HG02759 (cell line): ENCODE measurements at regions not wholly inside any gene's neighbourhood (a gene's known extent, or its start where the extent isn't known, plus 50 kb on each side); places are given as distances from the start of the nearest gene placed in this dataset.
"Not testable (repeated sequence)": the region's sequence is repeated elsewhere in the genome, so short reads cannot be mapped to it uniquely, and the experiment has no call there.

ENCODE experiments used
- ATAC-seq: cut with Tn5 transposase; IDR thresholded peaks from one replicate; pipeline ENCODE4 v1.9.1; 2021; ENCODE audit warnings: mild to moderate bottlenecking, moderate library complexity; ENCODE audit not compliant: unreplicated experiment

DNA sequence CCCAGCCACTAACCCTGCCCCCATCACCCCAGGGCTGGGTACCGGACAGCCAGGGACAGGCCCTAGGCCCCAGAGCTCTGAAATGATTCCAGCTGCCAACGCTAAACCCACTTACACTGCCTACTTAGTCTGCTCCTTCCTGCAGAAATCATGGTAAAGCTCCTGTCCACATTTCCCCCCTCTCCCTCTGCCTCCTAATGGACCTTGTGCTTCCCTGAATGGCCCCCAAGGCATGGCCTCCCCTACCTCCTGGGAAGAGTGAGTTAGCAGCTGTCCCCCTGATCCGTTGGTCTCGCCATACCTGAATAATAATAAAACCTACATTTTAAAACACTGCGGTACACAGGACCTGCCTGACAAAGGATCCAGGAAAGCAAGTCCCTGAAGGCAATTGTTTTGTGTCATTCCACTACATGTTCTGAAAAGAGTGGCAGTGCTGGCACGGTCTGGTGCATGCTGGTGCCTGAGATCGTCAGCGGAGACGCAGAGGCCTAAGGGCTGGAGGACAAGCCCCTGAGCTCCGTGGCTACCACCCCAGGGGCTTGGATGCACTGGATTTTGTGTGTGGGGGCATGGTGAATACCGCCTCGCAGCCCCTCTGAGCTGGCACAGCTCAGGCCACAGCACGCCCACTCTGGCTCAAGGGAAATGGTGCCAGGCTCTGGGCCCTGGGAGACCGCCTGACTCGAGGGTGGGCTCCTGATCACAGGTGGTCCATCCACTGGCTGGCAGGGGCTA is 186.3 kb downstream of the CTTN start:
- ATAC-seq, result no peak

DNA sequence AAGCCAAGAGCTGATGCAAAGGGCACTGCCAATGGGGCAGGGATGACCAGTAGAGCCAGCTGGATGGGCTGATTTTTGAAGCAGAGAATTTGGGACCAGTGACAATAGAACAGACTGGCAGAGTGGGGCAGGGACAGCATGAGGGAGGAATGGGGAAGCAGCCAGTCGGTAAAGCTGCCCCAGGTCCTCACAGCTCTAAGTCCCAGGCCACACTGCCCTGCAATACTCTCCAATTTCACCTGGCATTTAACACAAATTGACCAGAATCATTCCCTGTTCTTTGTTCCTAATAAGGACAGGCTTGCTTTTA is 186.9 kb downstream of the CTTN start:
- no peak for ATAC-seq

DNA sequence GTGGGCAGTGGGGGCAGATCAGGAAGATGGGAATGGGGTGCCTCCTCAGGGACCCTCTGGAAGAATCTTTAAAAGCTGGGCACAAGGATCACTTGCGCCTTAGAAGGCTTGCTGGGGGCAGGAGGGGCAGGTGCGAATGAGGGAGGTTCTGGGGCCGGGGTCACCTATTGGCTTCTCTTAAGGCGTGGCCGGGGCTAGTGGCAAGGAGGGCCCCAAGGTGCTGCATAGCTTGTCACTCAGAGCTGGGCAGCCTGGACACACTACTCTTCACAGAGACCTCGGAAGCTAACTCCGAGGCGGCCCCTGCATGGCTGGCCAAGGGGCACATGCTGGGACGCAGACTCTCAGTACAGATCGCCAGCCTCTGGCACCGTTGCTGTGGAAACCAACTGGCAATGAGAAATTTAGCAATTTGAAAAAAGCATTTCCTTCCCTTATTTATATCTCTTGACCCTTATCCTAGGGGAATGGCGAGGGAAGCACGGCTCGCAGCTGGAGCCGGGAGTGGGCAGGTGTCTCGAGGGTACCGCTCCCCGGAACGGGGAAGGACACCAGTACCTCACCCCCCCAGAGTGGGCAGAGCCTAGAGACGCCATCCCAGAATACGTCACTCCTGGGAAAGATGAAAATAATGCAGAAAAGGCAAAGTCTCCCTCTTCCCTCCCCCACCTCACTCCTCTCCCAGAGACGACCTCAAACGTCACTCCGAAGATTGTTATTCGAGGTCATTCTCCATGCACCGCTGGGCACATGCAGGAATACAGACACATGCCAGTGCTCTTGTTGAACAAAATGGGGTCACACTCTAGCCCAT is 188.1 kb downstream of the CTTN start:
- ATAC-seq, result no peak

DNA sequence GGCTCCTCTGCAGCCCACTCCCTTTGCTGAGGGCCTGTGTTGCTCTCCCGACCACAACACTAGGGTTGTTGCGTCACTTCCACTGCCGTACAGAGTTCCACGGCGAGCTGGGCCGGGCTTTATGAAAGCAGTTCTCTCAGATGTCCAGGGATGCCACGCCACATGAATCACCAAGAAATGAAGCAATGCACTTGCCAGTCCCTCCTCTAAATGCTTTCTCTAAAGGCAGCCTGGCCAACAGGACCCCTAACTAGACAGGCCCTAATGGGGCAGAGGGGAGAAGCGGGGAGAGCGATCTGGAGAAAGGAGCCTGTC is 188.7 kb downstream of the CTTN start:
- ATAC-seq, result no peak

DNA sequence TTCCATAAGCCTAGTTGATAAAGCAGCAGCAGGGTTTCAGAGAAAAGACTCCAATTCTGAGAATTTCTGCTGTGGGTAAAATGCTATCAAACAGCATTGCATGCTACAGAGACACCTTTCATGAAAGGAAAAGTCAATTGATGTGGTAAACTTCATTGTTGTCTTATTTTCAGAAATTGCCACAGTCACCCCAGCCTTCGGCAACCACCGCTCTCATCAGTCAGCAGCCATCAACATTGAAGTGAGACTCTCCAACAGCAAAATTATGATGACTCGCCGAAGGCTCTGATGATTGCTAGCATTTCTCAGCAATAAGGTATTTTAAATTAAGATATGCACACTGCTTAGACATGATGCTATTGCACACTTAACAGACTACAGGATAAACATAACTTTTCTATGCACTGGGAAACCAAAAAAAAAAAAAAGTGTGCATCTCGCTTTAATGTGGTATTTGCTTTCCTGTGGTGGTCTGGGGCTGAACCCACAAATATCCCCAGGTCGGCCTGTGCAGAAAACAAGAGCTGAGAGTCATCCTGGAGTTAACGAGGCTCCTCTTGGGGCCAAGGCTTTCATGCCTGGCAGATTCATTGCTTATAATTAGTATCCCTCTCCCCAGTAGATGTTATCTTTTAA is 192.1 kb downstream of the CTTN start:
- ATAC-seq, result no peak

DNA sequence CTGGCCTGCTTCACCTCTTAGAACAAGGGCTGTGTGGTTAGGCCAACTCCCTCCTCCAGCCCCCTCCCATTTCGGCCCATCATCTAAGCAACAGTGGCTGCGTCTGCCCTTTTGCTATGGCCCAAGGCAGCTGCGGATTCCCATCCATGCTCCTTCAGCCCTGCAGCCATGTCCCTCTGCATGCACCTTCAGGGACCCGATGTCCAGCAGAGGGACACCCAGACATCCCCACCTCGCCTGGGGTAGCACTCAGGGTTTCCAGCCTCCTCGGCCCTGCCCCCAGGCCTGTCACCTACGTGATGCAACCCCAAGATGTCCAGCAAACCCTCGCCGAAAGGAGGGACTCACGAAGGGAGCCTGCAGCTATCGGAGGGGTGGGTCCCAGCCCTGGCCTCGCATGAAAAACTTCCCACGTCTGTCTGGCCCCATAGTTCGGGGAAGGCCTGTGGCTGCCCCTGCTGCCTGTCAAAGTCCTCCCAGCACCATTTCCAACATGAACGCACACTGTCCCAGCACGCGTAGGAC is 194.4 kb downstream of the CTTN start:
- ATAC-seq, result no peak

DNA sequence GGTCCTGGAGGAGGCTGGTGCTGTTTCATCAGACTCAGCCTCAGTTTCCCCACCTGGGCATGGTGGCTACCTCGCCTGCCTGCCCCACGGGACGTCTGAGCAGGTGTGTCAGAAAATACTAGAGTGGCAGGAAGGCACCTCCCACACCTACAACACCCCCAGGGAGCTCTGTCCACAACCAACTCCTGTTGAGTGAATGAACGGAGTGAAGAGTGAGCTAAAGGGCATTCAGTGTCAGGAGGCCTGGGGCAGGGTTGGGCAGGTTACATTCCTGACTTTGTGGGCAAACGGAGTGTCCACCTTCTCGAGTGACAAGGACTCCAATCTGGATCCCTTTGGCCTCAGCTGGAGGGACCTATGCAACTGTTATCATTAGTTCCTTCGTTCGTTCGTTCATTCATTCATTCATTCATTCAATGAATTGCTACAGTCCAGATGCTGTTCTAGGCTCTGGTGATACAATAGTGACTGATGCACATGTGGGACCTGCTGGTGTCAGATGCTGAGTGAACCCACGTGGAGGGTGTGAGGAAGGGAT is 195.2 kb downstream of the CTTN start:
- no peak for ATAC-seq

DNA sequence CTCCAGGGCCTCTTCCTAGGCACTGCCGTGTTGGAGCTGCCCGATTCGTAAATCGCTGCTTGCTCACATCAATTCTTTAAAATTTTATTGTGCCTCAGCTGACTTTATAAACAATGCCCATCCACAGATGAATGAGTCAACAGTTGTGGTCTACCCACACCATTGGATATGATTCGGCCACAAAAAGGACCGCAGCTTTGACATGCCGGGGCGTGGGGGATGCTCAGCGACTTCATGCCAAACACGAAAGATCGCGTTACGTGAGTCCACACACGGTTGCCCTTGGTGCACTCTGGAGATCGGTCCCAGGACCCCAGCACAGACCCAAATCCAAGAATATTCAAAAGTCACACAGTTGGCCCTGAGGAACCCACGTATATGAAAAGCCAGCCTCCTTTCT is 195.7 kb downstream of the CTTN start:
- no peak for ATAC-seq

DNA sequence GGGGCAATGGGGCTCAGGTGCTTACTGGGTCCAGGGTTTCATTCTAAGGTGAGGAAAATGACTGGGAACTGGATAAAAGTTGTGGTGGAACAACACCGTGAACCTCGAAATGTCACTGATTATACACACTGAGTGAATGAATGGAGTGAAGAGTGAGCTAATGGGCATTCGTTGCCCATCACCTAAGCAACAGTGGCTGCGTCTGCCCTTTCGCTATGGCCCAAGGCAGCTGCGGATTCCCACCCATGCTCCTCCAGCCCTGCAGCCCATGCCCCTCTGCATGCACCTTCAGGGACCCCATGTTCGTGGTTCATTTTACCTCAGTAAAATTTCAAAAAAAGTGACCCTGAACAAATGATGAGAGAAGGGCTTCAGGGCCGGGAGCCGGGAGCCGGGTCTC is 196.3 kb downstream of the CTTN start:
- no peak for ATAC-seq

DNA sequence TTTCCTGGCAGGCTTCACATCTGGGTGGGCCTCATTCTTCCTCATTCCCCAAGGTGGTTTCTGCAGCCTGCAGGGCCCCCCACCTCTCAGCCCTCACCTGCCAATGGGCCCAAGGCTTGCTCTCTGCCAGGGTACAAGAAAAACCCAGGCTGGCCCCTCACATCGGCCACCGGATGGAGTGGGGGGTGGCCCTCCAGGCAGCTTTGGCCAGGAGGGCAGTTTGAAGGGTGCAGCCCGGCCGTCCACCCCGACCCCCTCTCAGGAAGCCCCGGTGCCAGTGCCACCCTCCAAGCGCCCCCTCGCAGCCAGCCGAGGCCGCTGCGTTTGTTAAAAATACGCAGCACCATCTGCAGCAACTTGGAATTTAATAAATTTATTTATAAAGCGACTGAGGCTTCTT is 196.7 kb downstream of the CTTN start:
- ATAC-seq, result no peak

DNA sequence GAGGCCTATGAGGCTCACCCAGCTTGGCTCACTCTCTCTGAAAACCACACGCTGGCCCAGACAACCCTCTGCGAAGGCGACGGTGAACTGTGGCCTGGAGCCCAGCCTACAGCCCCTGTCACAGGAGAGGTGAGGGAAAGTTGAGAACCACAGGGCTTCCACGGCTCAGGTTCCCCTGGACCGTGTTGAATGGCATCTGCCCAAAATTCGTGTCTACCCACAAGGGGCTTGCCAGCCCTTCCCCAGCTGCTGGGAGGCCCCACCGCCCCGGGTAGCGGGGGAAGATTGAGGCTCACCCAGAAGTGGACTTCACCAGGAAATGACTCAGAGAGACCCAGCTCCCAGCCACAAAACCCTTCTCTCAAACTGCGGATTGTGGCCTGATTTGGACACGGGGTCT is 197.1 kb downstream of the CTTN start:
- ATAC-seq, result no peak

DNA sequence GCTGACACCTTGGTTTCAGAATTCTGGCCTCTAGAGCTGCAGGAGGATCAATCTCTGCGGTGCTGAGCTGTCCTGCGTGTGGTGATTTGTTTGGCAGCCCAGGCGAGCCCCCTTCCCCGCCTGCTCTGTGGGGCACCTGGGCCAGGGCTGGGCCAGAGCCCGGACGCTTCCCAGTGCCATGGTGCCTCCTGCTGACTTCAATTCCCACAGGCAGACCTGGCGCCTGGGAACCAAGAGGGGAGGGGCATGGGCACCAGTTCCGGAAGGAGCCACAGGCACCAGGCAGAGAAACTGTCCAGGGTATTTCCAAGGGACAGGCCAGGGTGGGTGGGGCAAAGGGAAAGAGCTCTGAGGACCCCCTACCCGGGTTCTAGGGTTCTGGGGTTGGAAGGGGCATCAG is 197.8 kb downstream of the CTTN start:
- no peak for ATAC-seq

DNA sequence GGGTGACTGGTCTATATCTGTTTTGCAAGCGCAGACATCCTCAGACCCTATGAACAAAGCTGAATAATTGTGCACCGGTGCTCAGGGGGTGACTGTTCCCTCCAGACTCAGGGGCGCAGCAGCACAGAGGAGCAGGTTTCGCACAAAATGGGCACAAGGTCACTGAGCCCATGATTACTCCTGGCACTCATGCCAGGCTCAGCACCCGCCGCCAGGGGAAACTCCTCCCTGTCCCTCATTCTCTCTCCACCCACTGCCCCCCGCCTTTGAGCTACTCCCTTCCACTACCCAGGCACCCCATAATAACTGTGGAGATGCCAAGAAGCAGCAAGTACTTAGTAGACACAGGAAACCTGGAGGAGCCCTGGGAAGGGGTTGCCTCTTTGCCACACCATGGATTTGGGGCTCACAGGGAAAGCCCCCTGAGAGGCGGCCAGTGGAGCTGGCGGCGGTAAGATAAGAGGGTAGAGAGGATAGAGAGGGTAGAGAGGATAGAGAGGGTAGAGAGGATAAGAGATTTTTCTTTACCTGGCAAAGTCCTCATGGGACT is 198.8 kb downstream of the CTTN start:
- no peak for ATAC-seq

DNA sequence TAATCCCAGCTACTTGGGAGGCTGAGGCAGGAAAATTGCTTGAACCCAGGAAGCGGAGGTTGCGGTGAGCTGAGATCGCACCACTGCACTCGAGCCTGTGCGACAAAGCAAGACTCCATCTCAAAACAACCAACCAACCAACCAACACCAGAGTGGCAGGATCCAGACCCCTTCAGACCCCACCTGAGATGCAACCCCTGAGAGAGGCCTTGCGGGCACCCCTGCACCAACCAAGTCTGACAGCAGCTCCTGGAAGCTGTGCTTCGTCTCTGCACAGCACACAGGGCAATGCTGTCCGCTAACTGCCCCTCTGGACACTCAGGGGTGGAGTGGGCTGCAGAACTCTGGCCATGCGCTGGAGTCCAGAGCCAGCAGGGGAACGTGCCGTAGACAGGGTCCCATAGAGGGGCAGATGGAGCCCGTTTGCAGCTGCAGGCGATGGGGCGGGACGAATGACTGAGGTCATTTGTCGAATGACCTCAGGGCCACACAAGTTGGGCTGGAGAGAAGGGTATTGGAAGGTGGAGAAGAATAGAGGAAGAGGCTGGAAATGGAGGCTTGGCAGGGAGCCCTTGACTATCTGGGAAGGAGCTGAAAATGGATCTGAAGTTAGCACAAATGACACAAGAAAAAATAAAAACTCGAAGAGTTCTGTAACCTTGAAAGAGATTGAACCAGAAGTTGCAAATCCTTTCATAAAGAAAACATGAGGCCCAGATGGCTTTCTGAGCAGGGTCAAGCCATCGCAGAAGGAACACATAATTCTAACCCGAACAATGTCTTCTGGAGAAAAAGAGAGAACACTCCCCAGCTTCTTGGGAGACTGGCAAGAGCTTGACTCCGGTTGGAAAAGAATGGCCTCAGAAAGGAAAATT is 199.7 kb downstream of the CTTN start:
- no peak for ATAC-seq

DNA sequence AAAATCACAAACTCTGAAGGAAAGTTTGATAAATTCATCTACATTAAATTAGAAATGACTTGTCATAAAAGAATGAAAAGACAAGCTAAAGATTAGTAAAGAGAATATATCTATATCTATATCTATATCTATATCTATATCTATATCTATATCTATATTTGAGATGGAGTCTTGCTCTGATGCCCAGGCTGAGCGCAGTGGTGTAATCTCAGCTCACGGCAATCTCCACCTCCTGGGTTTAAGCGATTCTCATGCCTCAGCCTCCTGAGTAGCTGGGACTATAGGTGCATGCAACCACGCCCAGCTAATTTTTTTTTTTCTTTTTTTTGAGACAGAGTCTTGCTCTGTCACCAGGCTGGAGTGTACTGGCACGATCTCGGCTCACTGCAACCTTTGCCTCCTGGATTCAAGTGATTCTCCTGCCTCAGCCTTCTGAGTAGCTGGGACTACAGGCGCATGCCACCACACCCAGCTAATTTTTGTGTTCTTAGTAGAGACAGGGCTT is 202.6 kb downstream of the CTTN start:
- not testable (repeated sequence) for ATAC-seq

DNA sequence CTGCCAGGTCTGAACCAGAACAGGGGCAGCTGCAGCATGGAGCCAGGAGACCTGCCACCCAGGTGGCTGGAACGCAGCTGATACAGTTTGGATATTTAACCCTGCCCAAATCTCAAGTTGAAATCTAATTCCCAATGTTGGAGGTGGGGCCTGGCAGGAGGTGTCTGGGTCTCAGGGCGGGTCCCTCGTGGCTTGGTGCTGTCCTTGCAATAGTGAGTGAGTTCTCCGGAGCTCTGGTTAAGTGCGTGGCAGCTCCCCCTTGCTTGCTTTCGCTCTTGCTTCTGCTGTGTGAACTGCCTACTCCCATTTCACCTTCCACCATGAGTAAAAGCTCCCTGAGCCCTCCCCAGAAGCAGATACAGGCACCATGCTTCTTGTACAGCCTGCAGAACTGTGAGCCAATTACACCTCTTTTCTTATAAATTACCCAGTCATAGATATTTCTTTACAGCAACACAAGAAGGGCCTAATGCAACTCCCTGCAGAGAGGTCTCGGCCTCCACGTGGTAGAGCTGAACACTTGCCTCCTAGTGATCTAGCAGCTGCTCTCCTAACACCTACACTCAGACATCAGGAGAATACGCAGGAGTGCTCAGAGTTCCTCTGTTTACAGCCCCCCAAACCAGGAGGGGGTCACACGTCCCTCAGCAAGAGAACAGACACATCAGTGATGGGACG is 203.7 kb downstream of the CTTN start:
- ATAC-seq, result no peak

DNA sequence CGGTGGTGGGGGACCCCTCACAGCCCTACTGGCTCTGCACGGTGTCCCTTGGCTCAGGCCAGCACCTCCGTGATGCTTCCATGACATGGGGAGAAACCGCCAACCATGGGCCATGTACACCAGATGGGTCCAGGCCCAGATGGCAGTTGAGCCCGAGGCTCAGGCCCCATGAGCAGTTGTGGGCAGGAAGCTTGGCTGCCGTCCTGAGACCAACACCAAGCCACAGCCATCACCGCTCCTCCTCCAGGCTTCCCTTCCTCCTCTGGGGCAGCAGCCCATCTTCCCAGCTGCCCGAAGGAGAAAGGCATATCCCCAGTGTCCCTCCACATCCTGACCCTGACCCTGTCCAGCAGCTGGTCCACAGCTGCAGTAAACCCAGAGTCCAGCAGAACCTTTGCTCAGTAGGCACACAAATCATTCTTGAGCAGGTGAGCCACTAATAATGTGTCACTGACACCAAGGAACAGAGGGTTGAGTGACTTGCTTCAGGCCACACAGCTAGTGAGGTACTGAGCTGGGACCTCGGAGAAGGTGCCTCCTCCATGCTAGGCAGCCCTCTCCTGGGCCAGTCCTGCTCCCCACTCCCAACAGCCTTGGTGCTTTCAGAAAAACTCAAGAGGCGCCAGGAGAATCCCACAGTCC is 204.9 kb downstream of the CTTN start:
- no peak for ATAC-seq

DNA sequence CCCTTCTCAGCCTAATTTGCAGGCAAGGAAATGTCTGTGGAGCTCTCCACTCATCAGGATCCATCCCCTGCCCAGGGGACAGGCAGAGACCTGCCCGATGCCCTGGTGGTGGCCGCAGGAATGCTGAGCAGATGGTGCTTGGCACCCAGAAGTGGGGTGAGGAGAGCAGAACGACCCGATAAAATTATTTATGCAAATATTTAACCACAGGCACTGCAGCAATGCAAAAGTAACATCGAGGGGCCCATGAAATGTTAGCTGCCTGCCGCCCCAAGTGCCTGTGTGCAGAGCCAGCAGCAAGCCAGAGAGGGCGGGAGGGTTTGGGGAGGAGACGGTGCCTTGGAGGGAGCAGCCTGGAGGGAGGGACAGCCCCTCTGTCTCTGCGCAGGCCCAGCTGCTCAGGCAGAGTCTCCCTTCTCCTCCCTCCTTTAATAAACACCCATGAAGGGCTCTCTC is 205.5 kb downstream of the CTTN start:
- no peak for ATAC-seq

DNA sequence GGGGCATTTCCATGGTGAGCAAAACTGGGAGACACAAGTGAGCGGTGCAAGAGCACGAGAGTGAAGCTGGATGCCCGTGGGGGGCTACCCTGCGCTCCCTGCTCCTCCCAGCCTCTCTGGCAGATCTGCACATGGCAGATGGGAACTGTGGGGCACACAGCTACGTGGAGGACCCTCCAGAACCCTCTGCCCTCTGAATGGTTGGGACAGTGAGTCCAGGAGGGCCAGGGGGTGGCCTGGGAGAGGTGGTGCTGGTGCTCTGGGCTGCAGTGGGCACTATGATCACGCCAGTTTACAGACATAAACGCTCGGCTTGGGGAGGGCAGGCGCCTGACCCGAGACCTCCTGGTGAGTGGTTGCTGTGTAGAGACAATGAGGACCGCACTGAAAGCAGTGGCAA is 205.9 kb downstream of the CTTN start:
- ATAC-seq, result no peak
